GM23338 (cell line): ENCODE measurements at regions not wholly inside any gene's neighbourhood (a gene's known extent, or its start where the extent isn't known, plus 50 kb on each side); places are given as distances from the start of the nearest gene placed in this dataset.

Source experiments
- TF ChIP-seq, protein P1 (sequence below), 2 experiments: fragments of 200-600 bp in 1 of 2; sonication (generic) in 1 of 2; conservative IDR thresholded peaks; 2 replicates each; pipeline versions ENCODE4 v1.5.1 to v1.6.1; 2016 to 2017; ENCODE audit warnings: antibody characterized with exemption in 2 of 2, low read depth in 2 of 2, mild to moderate bottlenecking in 2 of 2, moderate library complexity in 1 of 2
- TF ChIP-seq, protein P2 (sequence below): IDR thresholded peaks from one replicate; pipeline ENCODE4 v1.6.1; 2018; ENCODE audit warnings: antibody characterized with exemption; ENCODE audit not compliant: unreplicated experiment

DNA sequence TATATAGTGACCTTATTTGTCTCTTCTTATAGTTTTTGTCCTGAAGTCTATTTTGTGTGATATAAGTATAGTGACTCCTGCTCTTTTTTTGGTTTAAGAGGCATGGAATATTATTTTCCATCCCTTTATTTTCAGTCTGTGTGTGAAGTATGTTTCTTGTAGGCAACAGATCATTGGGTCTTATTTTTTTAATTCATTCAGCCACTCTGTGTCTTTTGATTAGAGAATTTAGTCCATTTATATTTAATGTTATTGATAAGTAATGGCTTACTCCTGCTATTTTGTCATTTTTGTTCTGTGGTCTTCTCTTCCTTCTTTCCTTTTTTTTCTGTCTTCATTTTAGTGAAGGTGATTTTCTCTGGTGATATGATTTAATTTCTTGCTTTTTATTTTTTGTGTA, 51.4 kb upstream of the TOP1 start:
- TF ChIP-seq, protein P1, sequence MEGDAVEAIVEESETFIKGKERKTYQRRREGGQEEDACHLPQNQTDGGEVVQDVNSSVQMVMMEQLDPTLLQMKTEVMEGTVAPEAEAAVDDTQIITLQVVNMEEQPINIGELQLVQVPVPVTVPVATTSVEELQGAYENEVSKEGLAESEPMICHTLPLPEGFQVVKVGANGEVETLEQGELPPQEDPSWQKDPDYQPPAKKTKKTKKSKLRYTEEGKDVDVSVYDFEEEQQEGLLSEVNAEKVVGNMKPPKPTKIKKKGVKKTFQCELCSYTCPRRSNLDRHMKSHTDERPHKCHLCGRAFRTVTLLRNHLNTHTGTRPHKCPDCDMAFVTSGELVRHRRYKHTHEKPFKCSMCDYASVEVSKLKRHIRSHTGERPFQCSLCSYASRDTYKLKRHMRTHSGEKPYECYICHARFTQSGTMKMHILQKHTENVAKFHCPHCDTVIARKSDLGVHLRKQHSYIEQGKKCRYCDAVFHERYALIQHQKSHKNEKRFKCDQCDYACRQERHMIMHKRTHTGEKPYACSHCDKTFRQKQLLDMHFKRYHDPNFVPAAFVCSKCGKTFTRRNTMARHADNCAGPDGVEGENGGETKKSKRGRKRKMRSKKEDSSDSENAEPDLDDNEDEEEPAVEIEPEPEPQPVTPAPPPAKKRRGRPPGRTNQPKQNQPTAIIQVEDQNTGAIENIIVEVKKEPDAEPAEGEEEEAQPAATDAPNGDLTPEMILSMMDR (conservative IDR thresholded peaks at IDR 0.05; ENCODE audit: low read depth in 2 of 2), result no peak
- TF ChIP-seq, protein P2, sequence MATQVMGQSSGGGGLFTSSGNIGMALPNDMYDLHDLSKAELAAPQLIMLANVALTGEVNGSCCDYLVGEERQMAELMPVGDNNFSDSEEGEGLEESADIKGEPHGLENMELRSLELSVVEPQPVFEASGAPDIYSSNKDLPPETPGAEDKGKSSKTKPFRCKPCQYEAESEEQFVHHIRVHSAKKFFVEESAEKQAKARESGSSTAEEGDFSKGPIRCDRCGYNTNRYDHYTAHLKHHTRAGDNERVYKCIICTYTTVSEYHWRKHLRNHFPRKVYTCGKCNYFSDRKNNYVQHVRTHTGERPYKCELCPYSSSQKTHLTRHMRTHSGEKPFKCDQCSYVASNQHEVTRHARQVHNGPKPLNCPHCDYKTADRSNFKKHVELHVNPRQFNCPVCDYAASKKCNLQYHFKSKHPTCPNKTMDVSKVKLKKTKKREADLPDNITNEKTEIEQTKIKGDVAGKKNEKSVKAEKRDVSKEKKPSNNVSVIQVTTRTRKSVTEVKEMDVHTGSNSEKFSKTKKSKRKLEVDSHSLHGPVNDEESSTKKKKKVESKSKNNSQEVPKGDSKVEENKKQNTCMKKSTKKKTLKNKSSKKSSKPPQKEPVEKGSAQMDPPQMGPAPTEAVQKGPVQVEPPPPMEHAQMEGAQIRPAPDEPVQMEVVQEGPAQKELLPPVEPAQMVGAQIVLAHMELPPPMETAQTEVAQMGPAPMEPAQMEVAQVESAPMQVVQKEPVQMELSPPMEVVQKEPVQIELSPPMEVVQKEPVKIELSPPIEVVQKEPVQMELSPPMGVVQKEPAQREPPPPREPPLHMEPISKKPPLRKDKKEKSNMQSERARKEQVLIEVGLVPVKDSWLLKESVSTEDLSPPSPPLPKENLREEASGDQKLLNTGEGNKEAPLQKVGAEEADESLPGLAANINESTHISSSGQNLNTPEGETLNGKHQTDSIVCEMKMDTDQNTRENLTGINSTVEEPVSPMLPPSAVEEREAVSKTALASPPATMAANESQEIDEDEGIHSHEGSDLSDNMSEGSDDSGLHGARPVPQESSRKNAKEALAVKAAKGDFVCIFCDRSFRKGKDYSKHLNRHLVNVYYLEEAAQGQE, result no peak
